Endothelial cell (in vitro differentiated cells): ENCODE measurements at regions not wholly inside any gene's neighbourhood (a gene's known extent, or its start where the extent isn't known, plus 50 kb on each side); places are given as distances from the start of the nearest gene placed in this dataset.

Source experiments
- DNase-seq: peaks from one replicate; pipeline ENCODE4 v3.0.0; 2021; ENCODE audit warnings: low spot score
- H3K27ac Mint-ChIP-seq: one replicate; pipeline ENCODE4 v1.8.0; 2021; ENCODE audit warnings: mixed read lengths, inconsistent platforms; ENCODE audit not compliant: unreplicated experiment
- H3K27me3 Mint-ChIP-seq: one replicate; pipeline ENCODE4 v1.8.0; 2021; ENCODE audit warnings: mild to moderate bottlenecking, moderate library complexity, mixed read lengths, inconsistent platforms; ENCODE audit not compliant: unreplicated experiment
- H3K36me3 Mint-ChIP-seq: one replicate; pipeline ENCODE4 v1.8.0; 2021; ENCODE audit warnings: mild to moderate bottlenecking, low read depth, mixed read lengths, inconsistent platforms; ENCODE audit not compliant: unreplicated experiment
- H3K4me1 Mint-ChIP-seq: one replicate; pipeline ENCODE4 v1.8.0; 2021; ENCODE audit warnings: mild to moderate bottlenecking, mixed read lengths, inconsistent platforms; ENCODE audit not compliant: unreplicated experiment
- H3K4me3 Mint-ChIP-seq: one replicate; pipeline ENCODE4 v1.8.0; 2021; ENCODE audit warnings: mild to moderate bottlenecking, mixed read lengths, inconsistent platforms; ENCODE audit not compliant: unreplicated experiment
- H3K9me3 Mint-ChIP-seq: one replicate; pipeline ENCODE4 v1.8.0; 2021; ENCODE audit warnings: mixed read lengths, inconsistent platforms; ENCODE audit not compliant: unreplicated experiment
- CTCF ChIP-seq: fragments of 200-600 bp; sonication (generic); IDR thresholded peaks from one replicate; pipeline ENCODE4 v1.5.0; 2021; ENCODE audit warnings: antibody characterized with exemption; ENCODE audit not compliant: unreplicated experiment

- Mint-ChIP-seq H3K27me3 (no peaks in the 10 kb centered on the region), H3K9me3 (no peaks in the 10 kb centered on the region), H3K36me3 (no peaks in the 10 kb centered on the region), H3K27ac (no peak overlapping the region), H3K4me3 (no peak overlapping the region), H3K4me1 (no peaks in the 10 kb centered on the region)
- DNase-seq = no peak
- TF ChIP-seq CTCF = no peak
These were observed 707.1 kb upstream of the ACVR2A start for GRCh38 chr2:147137711-147138110.

GRCh38 chr2:147135376-147135775 is 709.5 kb upstream of the ACVR2A start:
- H3K36me3 Mint-ChIP-seq = no peaks in the 10 kb centered on the region
- no peak for DNase-seq
- H3K4me1 Mint-ChIP-seq = no peaks in the 10 kb centered on the region
- H3K9me3 Mint-ChIP-seq = no peaks in the 10 kb centered on the region
- H3K27ac Mint-ChIP-seq = no peak overlapping the region
- no peak for TF ChIP-seq CTCF
- H3K4me3 Mint-ChIP-seq = no peak overlapping the region
- no peaks in the 10 kb centered on the region for H3K27me3 Mint-ChIP-seq

GRCh38 chr2:147133286-147133908 is 711.4 kb upstream of the ACVR2A start:
- Mint-ChIP-seq H3K27ac (no peak overlapping the region), H3K36me3 (no peaks in the 10 kb centered on the region), H3K4me3 (no peak overlapping the region), H3K4me1 (no peaks in the 10 kb centered on the region), H3K9me3 (no peaks in the 10 kb centered on the region), H3K27me3 (no peaks in the 10 kb centered on the region)
- TF ChIP-seq CTCF = no peak
- DNase-seq = no peak

- DNase-seq = no peak
- Mint-ChIP-seq H3K27me3 (peaks cover 1% of the 10 kb centered on the region), H3K9me3 (no peaks in the 10 kb centered on the region), H3K36me3 (no peaks in the 10 kb centered on the region), H3K27ac (no peak overlapping the region), H3K4me1 (no peaks in the 10 kb centered on the region), H3K4me3 (no peak overlapping the region)
- TF ChIP-seq CTCF = no peak
These were observed 719.7 kb upstream of the ACVR2A start for GRCh38 chr2:147125145-147125544.

GRCh38 chr2:147122944-147123343 is 721.9 kb upstream of the ACVR2A start:
- no peaks in the 10 kb centered on the region for H3K36me3 Mint-ChIP-seq
- no peaks in the 10 kb centered on the region for H3K9me3 Mint-ChIP-seq
- no peaks in the 10 kb centered on the region for H3K4me1 Mint-ChIP-seq
- H3K4me3 Mint-ChIP-seq = no peak overlapping the region
- H3K27me3 Mint-ChIP-seq = peaks cover 1% of the 10 kb centered on the region
- TF ChIP-seq CTCF = no peak
- DNase-seq = no peak
- H3K27ac Mint-ChIP-seq = no peak overlapping the region
